ENCODE measurements at regions not wholly inside any gene's neighbourhood (a gene's known extent, or its start where the extent isn't known, plus 50 kb on each side); places are given as distances from the start of the nearest gene placed in this dataset.

- TF ChIP-seq, protein P1, sequence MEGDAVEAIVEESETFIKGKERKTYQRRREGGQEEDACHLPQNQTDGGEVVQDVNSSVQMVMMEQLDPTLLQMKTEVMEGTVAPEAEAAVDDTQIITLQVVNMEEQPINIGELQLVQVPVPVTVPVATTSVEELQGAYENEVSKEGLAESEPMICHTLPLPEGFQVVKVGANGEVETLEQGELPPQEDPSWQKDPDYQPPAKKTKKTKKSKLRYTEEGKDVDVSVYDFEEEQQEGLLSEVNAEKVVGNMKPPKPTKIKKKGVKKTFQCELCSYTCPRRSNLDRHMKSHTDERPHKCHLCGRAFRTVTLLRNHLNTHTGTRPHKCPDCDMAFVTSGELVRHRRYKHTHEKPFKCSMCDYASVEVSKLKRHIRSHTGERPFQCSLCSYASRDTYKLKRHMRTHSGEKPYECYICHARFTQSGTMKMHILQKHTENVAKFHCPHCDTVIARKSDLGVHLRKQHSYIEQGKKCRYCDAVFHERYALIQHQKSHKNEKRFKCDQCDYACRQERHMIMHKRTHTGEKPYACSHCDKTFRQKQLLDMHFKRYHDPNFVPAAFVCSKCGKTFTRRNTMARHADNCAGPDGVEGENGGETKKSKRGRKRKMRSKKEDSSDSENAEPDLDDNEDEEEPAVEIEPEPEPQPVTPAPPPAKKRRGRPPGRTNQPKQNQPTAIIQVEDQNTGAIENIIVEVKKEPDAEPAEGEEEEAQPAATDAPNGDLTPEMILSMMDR (IDR thresholded peaks at IDR 0.05) = no peak
- TF ChIP-seq POLR2AphosphoS5 (IDR thresholded peaks at IDR 0.05; ENCODE audit: low read depth, low read length) (no peak), REST (IDR thresholded peaks at IDR 0.05; ENCODE audit: insufficient read depth in 1 of 2, low read depth in 2 of 2, low read length in 1 of 2) (no peak), SIN3A (IDR thresholded peaks at IDR 0.05; ENCODE audit: borderline replicate concordance, insufficient read depth, low read depth, low read length) (no peak), TCF7L2 (IDR thresholded peaks at IDR 0.05; ENCODE audit: low read depth, low read length) (no peak)
Measured at GRCh38 chr6:14738497-14738896, 507.4 kb upstream of the JARID2 start.
